HEK293T (cell line): ENCODE measurements at regions not wholly inside any gene's neighbourhood (a gene's known extent, or its start where the extent isn't known, plus 50 kb on each side); places are given as distances from the start of the nearest gene placed in this dataset.

ENCODE experiments used
- CTCF ChIA-PET: fragments of 350-600 bp; formaldehyde crosslinking; extraction: SDS; loops from one replicate; lab custom pipeline; 2021; ENCODE audit warnings: antibody characterized with exemption, inconsistent platforms; lab: Yijun Ruan, JAX
- POLR2A ChIA-PET: fragments of 350-600 bp; formaldehyde crosslinking; extraction: SDS; loops from one replicate; lab custom pipeline; 2020; ENCODE audit warnings: antibody characterized with exemption, inconsistent platforms; lab: Yijun Ruan, JAX
- DNase-seq: peaks from one replicate; pipeline ENCODE4 v3.0.0; 2012; ENCODE audit warnings: mixed read lengths; ENCODE audit errors: extremely low spot score
- ARNT ChIP-seq: fragments of 450-650 bp; IDR thresholded peaks from 2 replicates; pipeline ENCODE4 v1.6.1; 2017; ENCODE audit warnings: mild to moderate bottlenecking
- BHLHE40 ChIP-seq: fragments of 450-650 bp; IDR thresholded peaks from 2 replicates; pipeline ENCODE4 v1.6.1; 2016; ENCODE audit warnings: mild to moderate bottlenecking, moderate library complexity, borderline replicate concordance
- CTBP1 ChIP-seq: fragments of 450-650 bp; IDR thresholded peaks from 2 replicates; pipeline ENCODE4 v1.6.1; 2016; ENCODE audit warnings: borderline replicate concordance
- ELF4 ChIP-seq: fragments of 450-650 bp; IDR thresholded peaks from 2 replicates; pipeline ENCODE4 v1.6.1; 2017; ENCODE audit warnings: antibody characterized with exemption
- FOXA1 ChIP-seq: fragments of 450-650 bp; IDR thresholded peaks from 2 replicates; pipeline ENCODE4 v1.6.1; 2016; ENCODE audit warnings: mild to moderate bottlenecking
- FOXK2 ChIP-seq: fragments of 450-650 bp; IDR thresholded peaks from 2 replicates; pipeline ENCODE4 v1.6.1; 2016; ENCODE audit warnings: mild to moderate bottlenecking
- FOXM1 ChIP-seq: fragments of 450-650 bp; IDR thresholded peaks from 2 replicates; pipeline ENCODE4 v1.6.1; 2017; ENCODE audit warnings: mild to moderate bottlenecking, borderline replicate concordance
- HDGF ChIP-seq: fragments of 450-650 bp; IDR thresholded peaks from 2 replicates; pipeline ENCODE4 v1.6.1; 2017; ENCODE audit warnings: antibody characterized with exemption, borderline replicate concordance
- L3MBTL2 ChIP-seq: fragments of 450-650 bp; conservative IDR thresholded peaks from 2 replicates; pipeline ENCODE4 v1.6.1; 2016; ENCODE audit warnings: mild to moderate bottlenecking
- LEF1 ChIP-seq: fragments of 450-650 bp; IDR thresholded peaks from 2 replicates; pipeline ENCODE4 v1.6.1; 2017; ENCODE audit warnings: mild to moderate bottlenecking, borderline replicate concordance
- NFRKB ChIP-seq: fragments of 450-650 bp; IDR thresholded peaks from 2 replicates; pipeline ENCODE4 v1.6.1; 2016; ENCODE audit warnings: mild to moderate bottlenecking, moderate library complexity
- SP1 ChIP-seq: fragments of 450-650 bp; IDR thresholded peaks from 2 replicates; pipeline ENCODE4 v1.6.1; 2017
- SUZ12 ChIP-seq: fragments of 450-650 bp; IDR thresholded peaks from 2 replicates; pipeline ENCODE4 v1.6.1; 2016; ENCODE audit warnings: mild to moderate bottlenecking
- TARDBP ChIP-seq: fragments of 450-650 bp; IDR thresholded peaks from 2 replicates; pipeline ENCODE4 v1.6.1; 2016
- ZNF384 ChIP-seq: fragments of 450-650 bp; IDR thresholded peaks from 2 replicates; pipeline ENCODE4 v1.6.1; 2016
- TF ChIP-seq, protein P1 (sequence below): fragments of 450-650 bp; IDR thresholded peaks from 2 replicates; pipeline ENCODE4 v1.6.1; 2016

GRCh38 chr11:122213171-122213570 lies 97.2 kb upstream of the BLID start:
- ChIA-PET CTCF (interaction anchor here (1.4 kb wide), 1 partner anchor 10 kb away, joined by 6 read pairs; no protein-coding TSS in a partner anchor), POLR2A (no interaction called here)
- DNase-seq, result no peak
- no peak for TF ChIP-seq BHLHE40
- TF ChIP-seq SP1, result no peak
- TF ChIP-seq FOXA1, result no peak
- TF ChIP-seq CTBP1, result no peak
- no peak for TF ChIP-seq ELF4
- no peak for TF ChIP-seq SUZ12
- TF ChIP-seq FOXK2, result no peak
- no peak for TF ChIP-seq ARNT
- TF ChIP-seq ZNF384, result no peak
- TF ChIP-seq L3MBTL2, result no peak
- no peak for TF ChIP-seq HDGF
- no peak for TF ChIP-seq LEF1
- no peak for TF ChIP-seq TARDBP
- TF ChIP-seq NFRKB, result no peak
- no peak for TF ChIP-seq FOXM1
- TF ChIP-seq, protein P1, sequence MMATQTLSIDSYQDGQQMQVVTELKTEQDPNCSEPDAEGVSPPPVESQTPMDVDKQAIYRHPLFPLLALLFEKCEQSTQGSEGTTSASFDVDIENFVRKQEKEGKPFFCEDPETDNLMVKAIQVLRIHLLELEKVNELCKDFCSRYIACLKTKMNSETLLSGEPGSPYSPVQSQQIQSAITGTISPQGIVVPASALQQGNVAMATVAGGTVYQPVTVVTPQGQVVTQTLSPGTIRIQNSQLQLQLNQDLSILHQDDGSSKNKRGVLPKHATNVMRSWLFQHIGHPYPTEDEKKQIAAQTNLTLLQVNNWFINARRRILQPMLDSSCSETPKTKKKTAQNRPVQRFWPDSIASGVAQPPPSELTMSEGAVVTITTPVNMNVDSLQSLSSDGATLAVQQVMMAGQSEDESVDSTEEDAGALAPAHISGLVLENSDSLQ, result no peak

- POLR2A ChIA-PET, result no interaction called here
- DNase-seq, result no peak
- CTCF ChIA-PET, result no interaction called here
- TF ChIP-seq FOXA1, result no peak
- TF ChIP-seq FOXM1, result no peak
- TF ChIP-seq CTBP1, result no peak
- no peak for TF ChIP-seq HDGF
- TF ChIP-seq ARNT, result no peak
- no peak for TF ChIP-seq ELF4
- TF ChIP-seq NFRKB, result no peak
- TF ChIP-seq, protein P1, result no peak
- no peak for TF ChIP-seq LEF1
- no peak for TF ChIP-seq BHLHE40
- no peak for TF ChIP-seq ZNF384
- TF ChIP-seq TARDBP, result no peak
These were observed 94.5 kb upstream of the BLID start for GRCh38 chr11:122210367-122210997.

DNA sequence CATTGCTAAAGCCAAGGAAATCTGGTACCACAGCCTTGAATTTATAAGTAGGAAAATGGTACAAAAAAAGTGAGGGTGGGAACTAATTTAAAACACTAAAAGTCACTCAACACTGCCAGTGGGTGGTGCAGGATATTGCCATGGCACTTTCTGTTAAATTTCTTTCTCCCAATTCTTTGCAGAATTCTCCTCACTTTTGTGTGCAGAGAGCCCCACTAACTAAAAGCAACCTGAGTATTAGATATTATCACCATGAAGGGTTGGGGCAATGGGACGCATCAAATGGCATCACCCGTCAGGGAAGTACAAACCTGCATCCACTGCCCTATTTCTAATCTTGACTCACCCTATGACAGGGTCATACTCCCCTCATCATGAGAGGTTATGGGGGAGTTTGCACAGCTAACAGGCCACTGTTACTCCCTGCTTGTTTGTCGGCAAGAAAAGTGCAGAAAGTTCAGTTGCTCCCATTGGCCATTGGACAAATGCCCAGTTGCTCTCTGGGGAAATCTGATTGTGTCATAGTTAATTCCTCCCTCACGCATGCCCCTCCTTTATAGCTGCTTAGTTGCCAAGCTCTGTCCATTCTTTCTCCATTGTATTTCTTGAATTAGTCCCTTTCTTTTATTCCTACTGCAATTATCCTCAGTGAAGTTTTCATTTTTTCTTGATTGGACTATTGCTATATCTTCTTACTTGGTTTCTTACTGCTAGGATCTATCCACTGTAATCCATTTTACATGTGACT lies 93.8 kb upstream of the BLID start:
- no peak for TF ChIP-seq LEF1
- TF ChIP-seq HDGF, result no peak
- TF ChIP-seq BHLHE40, result no peak
- no peak for TF ChIP-seq FOXA1
- no peak for TF ChIP-seq FOXM1
- no peak for TF ChIP-seq CTBP1
- TF ChIP-seq FOXK2, result no peak
- TF ChIP-seq ZNF384, result no peak
- TF ChIP-seq ARNT, result no peak
- TF ChIP-seq SUZ12, result no peak
- no peak for TF ChIP-seq L3MBTL2
- ChIA-PET CTCF (no interaction called here), POLR2A (no interaction called here)
- no peak for DNase-seq

DNA sequence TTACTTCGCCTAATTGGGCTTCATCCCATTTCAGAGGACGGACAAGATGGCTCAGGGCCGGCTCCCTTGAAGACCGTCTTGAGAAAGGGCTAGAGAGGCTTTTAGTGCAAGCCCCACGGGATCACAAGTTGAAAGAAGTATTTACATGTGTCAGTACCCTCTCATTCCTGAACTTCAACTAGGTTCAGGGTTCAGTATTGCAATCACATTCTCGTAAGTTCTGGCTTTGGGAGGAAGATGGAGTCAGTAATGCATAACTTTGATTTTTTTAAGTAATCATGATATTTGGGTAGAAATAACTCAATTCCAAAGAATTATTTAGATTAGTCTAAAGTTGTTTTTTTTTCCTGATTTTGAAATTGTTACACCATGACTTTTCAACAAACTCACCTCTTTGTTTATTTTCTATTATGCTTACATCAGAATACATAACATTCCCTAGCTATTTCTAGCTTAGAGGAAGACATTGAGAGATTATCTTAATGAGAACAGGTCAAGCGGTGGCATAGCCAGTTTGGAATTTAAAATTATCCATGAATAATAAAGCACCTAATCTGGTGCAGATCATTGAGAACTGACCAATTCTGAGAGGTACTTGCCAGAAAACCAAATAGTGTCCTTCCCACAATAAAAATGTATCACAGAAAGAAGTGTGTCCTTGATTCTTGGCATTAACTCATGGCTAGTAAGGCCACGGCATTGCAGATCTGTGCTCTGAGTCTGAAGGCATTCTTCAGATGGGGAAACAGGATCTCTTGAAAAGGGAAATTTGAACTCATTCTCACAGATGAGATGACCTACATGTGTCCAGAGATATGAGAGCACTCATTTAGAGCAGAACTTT lies 92.1 kb upstream of the BLID start:
- POLR2A ChIA-PET, result no interaction called here
- TF ChIP-seq SUZ12, result no peak
- TF ChIP-seq ARNT, result no peak
- no peak for TF ChIP-seq TARDBP
- TF ChIP-seq ZNF384, result no peak
- TF ChIP-seq HDGF, result no peak
- no peak for TF ChIP-seq NFRKB
- no peak for TF ChIP-seq FOXA1
- TF ChIP-seq, protein P1, result no peak
- no peak for TF ChIP-seq L3MBTL2
- TF ChIP-seq BHLHE40, result no peak
- TF ChIP-seq SP1, result no peak
- no peak for DNase-seq
- CTCF ChIA-PET, result no interaction called here

GRCh38 chr11:122207505-122207904 lies 91.5 kb upstream of the BLID start:
- no peak for DNase-seq
- TF ChIP-seq LEF1 (no peak), NFRKB (no peak), ELF4 (no peak), FOXA1 (no peak), FOXM1 (no peak), HDGF (no peak)
- TF ChIP-seq, protein P1, result no peak
- POLR2A ChIA-PET, result no interaction called here
- CTCF ChIA-PET, result no interaction called here
